ENCODE measurements at regions not wholly inside any gene's neighbourhood (a gene's known extent, or its start where the extent isn't known, plus 50 kb on each side); places are given as distances from the start of the nearest gene placed in this dataset.

DNA sequence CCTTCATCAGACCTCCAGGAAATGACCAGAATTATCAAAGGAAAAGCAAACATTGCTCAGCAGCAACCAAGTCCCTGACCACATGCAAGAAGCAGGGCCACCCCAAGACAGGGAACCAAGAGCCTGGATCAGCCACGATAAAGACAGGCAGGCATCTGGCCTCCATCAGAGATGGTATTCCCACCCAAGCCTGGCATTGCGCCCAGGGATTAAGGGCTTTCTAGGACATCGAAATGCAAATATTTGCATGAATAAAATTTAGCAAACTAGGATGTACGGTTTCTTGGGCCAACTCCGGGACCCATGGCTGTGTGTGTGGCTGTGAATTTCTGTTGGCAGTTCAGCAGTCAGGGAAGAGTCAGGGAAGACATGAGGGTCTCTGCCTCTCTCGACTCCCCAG, 241.4 kb upstream of the DYNLRB2 start:
- DNase-seq, result no peak

- DNase-seq, result no peak
These were observed 242.1 kb upstream of the DYNLRB2 start for GRCh38 chr16:80298676-80299075.

GRCh38 chr16:80296034-80296433, 244.8 kb upstream of the DYNLRB2 start:
- DNase-seq, result no peak

- DNase-seq, result no peak
These were observed 246.6 kb upstream of the DYNLRB2 start for GRCh38 chr16:80294172-80294571.

DNA sequence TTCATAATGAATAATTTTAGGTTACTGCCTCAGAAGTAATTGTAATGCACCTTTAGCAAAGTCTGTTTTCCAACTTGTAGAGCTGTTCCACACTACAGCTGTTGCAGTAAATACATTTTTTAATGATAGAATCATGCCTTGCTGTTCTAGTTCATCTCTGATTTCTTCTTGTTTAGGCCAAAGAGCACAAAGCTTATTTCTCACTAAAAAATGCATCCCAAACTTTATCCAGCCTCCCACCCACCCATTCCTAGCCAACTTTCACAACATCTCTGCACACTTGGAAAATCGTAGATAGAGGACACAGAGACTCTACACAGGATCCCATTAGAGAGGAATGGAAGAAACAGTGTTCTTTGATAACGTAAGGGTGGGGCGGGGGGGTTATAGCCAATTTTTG, 252.2 kb upstream of the DYNLRB2 start:
- DNase-seq, result no peak

DNA sequence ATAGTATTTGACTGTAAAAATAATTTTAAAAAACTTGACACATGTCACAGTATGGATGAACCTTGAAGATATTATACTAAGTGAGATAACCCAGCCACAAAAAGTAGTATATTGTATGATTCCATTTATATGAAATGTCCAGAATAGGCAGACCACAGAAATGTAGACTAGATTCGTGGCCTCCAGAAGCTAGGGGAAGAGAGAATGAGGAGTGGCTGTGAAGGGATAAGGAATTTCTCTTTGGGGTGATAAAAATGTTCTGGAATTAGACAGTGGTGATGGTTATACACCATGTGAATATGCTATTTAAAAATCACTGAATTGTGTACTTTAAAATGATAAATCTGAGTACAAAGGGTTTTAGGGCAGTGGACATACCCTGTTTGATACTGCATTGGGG, 253.1 kb upstream of the DYNLRB2 start:
- no peak for DNase-seq

GRCh38 chr16:80285104-80285503, 255.7 kb upstream of the DYNLRB2 start:
- DNase-seq, result no peak

GRCh38 chr16:80283466-80284392, 257.1 kb upstream of the DYNLRB2 start:
- DNase-seq, result no peak

DNA sequence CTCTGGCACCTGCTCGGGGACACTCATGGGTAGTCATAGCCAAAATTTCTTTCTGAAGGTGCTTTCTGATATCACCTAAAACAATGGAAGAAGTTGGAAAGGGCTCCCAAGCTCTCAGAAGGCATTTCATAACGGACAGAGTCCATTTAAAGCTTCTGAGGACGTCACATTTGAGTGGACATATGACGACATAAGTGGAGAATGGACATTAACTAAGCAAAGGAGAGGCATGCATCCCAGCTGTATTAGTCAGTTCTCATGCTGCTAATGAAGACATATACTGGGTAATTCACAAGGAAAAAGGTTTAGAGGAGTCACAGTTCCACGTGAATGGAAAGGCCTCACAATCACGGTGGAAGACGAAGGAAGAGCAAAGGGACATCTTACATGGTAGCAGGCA, 260.2 kb upstream of the DYNLRB2 start:
- DNase-seq, result no peak

DNA sequence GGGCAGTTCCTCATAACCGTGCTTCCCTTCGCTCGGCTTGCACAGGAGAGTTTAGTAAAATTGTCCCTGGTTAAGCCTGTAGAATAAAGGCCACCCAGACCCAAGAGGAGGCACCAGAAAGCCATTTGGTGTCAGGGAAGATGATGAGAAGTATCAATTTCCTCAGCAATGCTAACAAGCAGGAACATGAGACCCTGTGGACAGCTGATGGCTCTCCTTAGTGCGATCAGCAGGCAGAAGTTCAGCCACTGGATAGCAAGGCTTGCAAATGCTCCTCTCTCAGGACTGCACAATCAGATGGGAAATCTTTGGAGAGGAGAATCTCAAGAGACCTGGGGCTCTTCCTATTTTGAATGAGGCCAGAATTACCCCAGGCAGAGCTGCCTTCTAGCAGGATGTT, 261.1 kb upstream of the DYNLRB2 start:
- DNase-seq, result no peak

DNA sequence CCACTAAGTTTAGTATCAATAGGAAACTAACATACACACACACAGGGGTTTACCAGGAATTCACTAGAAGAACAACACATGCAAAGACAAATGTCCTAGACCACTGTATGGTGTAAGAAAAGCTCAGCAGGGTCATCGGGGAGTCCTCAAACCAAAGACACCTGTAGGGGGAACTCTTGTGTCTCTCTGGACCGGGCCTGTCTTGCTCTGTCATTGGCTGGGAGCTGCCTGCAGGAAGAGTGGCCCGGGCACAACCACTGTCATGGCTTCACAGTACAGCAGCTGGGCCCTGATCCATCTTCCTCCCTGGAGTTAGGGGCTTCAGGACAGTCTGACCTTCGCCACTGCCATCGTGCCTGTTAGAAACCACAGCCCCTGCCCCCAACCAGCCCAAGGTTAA, 263.6 kb upstream of the DYNLRB2 start:
- no peak for DNase-seq

DNA sequence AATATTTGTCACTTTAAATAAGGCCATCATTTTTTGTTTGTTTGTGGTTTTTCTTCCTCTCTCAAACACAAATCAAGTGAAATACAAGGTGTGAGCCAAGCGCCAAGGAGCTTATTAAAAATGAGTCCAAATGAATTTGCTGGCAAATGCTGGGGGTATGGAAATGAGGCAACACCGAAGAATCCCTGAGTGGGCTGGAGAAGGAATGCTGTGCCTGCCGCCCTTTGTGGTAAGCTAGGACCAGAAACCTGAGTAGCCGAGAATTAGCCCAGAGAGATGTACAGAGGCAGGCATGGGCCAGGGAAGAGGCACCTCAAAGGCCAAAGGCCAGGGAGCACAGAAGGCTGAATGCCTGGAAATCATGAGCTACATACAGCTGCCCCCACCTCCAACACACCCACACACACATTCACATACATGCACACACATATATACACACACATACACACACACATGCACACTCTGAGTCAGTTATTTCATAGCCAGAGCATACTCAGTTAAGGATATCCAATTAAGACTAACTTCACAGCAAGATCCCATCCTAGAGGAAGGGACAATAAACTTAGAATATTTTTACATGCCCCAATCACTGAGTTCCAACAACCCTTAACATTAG, 266.1 kb upstream of the DYNLRB2 start:
- DNase-seq, result no peak

DNA sequence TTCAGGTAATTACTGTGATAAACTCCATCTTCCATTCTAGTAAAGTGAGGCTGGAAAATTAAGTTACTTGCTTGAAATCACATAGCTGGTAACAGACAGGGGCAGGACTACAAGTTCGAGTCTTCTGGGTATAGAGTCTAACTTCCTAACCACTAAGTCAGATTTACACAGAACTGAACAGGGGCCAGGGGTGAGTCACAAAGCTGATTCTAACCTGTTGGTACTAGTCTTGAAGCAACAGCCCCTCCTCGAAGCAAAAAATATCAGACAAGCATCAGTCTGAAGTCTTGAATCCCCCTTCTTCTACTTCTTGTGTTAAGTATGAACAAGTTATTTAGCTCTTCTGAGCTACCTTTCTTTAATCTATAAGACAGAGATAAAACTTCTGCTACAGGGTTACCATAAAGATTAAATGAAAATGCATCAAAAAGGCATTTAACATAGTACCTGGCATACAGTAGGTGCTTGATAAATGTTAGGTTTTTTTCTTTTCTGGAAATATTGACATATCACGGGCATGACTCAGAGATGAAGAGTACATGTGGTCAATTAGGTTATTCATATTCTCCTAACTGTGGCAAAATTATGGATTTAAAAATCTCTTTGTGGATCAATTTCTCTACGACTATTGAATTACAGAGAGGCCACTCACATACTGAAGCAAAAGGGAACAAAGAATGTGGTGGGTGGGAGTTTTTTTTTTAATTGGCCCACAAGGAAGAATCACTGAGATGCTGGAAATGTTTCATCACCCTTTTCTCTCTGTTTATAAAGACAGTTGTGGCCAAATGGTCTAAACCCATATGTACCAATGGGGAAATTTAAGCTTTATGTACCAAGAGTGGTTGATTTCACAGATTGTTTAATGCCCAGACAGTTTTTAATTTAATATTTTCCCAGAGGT, 266.9 kb upstream of the DYNLRB2 start:
- no peak for DNase-seq

DNA sequence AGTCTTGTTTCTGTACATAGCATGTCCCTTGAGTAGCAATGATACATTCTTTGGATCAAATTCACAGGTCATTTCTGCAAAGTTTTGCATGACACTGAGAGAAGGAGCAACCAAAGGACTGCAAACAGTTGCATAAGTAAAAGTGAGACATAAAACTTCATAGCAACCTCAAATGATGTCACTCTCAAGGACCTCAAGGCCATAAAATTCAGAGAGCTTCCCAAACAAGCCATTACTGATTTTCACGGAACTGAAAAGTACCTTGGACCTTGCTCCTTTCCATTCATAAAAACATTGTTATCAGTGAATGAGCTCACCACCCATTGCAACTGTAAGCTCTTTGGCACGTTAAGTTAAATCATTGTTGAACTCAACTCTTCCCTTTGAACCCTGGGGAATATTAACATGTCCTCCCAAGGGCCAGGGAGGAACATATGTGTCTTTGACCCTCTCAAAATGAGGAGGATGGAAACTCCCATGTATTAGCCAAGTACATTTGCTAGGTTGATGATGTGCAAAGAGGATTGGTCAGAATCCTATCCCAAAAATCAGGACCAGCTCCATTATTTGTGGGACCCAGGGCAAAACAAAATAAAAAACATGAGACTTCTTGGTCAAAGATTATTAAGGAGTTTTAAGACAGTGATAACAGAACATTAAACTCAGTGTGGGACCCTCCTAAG, 275.0 kb upstream of the DYNLRB2 start:
- DNase-seq, result no peak

- no peak for DNase-seq
These were observed 276.7 kb upstream of the DYNLRB2 start for GRCh38 chr16:80263848-80264694.

DNA sequence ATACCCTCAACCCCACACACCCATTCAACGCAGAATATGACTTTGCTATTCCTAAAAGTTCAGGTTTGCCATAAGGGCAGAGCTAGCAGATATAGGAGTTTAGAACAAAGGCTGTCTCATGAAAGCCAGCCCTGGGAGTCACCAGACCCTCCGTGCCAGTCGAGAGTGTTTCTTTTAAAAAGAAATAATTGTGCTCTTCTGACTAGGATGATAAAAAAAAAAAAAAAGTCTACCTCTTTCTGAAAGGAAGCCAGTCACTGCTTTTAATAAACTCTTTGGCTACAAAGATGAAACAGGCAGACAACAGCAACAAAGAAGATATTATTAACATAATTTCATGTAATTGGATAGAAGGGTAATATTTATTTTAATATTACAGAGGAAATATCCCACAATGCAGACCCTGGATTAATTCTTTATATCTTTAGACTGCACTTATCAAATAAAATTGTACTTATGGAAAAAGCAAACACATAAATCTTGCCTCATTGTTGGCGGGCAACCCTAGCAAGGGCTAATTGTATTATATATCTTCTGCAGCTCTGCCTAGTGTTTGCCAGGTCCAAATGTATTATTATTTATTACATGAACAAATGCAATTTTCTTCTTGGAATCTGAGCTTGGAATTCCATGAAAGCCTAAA, 277.5 kb upstream of the DYNLRB2 start:
- DNase-seq, result no peak

DNA sequence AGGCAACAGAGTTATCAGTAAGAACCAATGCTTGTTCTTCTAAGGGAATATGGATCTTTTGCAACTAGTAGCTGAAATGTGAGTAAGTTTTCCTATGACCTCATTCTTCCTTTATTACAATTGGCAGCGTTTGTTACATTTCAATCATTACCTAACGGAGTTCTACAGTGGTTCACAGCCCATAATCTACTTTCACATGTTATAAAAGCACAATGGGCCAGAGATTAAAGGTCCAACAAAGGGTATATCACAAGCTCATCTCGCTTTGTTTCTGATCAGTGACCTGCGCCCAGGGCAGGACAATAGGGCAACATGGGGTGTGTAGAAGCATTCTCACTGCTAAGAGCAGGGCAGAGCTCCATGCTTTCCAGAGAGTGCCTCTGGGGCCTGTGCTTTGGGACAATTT, 279.9 kb upstream of the DYNLRB2 start:
- no peak for DNase-seq

- DNase-seq, result no peak
These were observed 281.4 kb upstream of the DYNLRB2 start for GRCh38 chr16:80259290-80259805.

DNA sequence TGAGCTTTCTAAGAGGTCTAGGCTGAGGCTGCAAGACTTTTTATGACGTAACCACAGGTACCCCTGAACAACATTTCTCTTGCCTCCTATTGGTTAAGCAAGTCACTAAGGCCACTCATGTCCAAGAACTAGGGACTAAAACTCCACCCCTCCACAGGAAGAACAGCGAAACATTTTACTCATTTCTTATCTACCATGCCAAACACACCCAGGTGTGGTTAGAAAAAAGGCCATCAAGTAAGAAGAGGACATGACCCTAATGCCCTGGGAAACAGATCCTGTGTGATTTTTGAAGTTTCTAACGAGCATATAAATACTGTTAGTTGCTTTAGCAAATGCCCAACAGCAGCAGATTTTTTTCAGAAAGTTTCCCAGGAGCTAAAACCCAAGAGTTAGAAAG, 282.4 kb upstream of the DYNLRB2 start:
- no peak for DNase-seq

DNA sequence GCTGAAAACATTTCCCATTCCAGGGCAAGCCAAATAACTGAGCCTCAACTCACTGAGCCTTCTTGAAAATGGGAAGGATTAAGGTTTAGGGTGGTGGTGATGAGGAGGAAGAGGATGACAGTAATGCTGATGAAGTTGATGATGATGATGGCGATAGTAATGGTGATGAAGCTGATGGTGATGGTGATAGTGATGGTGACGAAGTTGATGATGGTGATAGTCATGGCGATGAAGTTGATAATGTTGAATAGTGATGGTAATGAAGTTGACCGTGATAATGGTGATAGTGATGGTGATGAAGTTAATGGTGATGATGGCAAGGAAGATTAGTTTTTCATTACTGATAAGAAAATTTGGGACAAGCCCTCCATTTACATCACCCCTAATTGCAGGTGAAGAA, 285.8 kb upstream of the DYNLRB2 start:
- DNase-seq, result no peak

- no peak for DNase-seq
These were observed 287.1 kb upstream of the DYNLRB2 start for GRCh38 chr16:80253741-80254140.

Data from cerebellar nuclear complex (tissue), 1 donor.